ENCODE measurements at regions not wholly inside any gene's neighbourhood (a gene's known extent, or its start where the extent isn't known, plus 50 kb on each side); places are given as distances from the start of the nearest gene placed in this dataset.
A peak's percentile ranks its signal among the peaks of the same experiment; 100 is the strongest.

- TF ChIP-seq CTCF (IDR thresholded peaks at IDR 0.05; ENCODE audit: extremely low read depth, missing control alignments): no peak
- DNase-seq (ENCODE audit: low spot score): no peak
Measured at GRCh38 chr7:118583641-118584040, 359.1 kb downstream of the ANKRD7 start.

GRCh38 chr7:118586248-118586647, 361.7 kb downstream of the ANKRD7 start:
- no peak for DNase-seq (ENCODE audit: low spot score)
- TF ChIP-seq CTCF (IDR thresholded peaks at IDR 0.05; ENCODE audit: extremely low read depth, missing control alignments): no peak

- no peak for DNase-seq (ENCODE audit: low spot score)
- TF ChIP-seq CTCF (IDR thresholded peaks at IDR 0.05; ENCODE audit: extremely low read depth, missing control alignments): peak; percentile 18
Measured at GRCh38 chr7:118590107-118590506, 365.6 kb downstream of the ANKRD7 start.

GRCh38 chr7:118602090-118602489, 377.6 kb downstream of the ANKRD7 start:
- no peak for TF ChIP-seq CTCF (IDR thresholded peaks at IDR 0.05; ENCODE audit: extremely low read depth, missing control alignments)
- no peak for DNase-seq (ENCODE audit: low spot score)

- no peak for TF ChIP-seq CTCF (IDR thresholded peaks at IDR 0.05; ENCODE audit: extremely low read depth, missing control alignments)
- DNase-seq (ENCODE audit: low spot score): no peak
Measured at GRCh38 chr7:118606602-118607001, 382.1 kb downstream of the ANKRD7 start.

- no peak for DNase-seq (ENCODE audit: low spot score)
- TF ChIP-seq CTCF (IDR thresholded peaks at IDR 0.05; ENCODE audit: extremely low read depth, missing control alignments): no peak
Measured at GRCh38 chr7:118609207-118609606, 384.7 kb downstream of the ANKRD7 start.

- no peak for DNase-seq (ENCODE audit: low spot score)
- no peak for TF ChIP-seq CTCF (IDR thresholded peaks at IDR 0.05; ENCODE audit: extremely low read depth, missing control alignments)
Measured at GRCh38 chr7:118615681-118616080, 391.2 kb downstream of the ANKRD7 start.
